ENCODE measurements at regions not wholly inside any gene's neighbourhood (a gene's known extent, or its start where the extent isn't known, plus 50 kb on each side); places are given as distances from the start of the nearest gene placed in this dataset.

DNA sequence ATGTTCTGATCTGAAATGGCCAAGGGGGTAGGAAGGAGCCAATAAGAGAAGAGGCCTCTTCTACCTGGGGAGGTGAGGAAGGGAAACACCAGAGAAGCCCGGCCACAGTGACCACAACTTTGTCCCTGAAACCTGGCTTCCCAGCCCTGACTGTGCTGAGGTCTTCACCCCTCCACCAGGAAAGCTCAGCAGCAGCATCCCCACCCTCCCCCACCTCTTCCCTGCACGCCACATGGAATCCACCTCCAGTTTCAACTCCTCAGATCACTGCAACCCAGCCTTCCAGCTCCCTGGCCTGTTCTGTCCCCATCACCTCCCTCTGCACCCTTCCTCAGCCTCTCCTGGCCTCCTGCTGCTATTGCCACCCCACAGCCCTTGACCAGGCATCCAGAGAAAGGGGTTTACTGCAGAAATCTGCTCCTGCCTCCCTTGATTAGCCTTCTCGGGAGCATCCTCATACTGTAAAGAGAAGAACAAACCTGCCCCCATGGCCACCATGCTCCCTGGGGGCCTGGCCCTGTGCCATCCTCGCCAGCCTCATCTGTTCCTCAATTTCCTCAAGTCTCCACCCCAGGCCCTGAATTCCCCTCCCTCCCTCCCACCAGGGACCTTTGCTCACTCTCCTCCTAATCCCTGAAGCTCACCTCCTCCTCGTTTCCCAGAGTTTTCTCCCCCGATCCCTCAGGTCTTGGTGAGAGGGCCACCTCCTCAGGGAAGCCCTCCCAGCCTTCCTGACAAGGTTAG lies 450.9 kb downstream of the MATN1 start:
- no peak for DNase-seq (ENCODE audit: low read depth in 2 of 2)

- no peak for DNase-seq (ENCODE audit: low read depth in 2 of 2)
Measured at GRCh38 chr1:30271401-30272276, 451.7 kb downstream of the MATN1 start.

DNA sequence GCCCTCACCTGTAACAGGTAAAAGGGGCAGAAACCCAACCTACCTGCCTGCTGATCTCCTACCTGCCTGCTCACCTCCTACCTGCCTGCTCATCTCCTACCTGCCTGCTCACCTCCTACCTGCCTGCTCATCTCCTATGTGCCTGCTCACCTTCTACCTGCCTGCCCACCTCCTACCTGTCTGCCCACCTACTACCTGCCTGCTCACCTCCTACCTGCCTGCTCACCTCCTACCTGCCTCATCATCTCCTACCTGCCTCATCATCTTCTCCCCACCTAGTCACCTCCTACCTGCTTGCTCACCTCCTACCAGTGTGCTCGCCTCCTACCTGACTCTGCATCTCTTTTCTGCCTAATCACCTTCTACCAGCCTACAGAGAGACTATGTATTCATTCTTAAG lies 452.9 kb downstream of the MATN1 start:
- DNase-seq (ENCODE audit: low read depth in 2 of 2): no peak

GRCh38 chr1:30268923-30269666 lies 454.3 kb downstream of the MATN1 start:
- no peak for DNase-seq (ENCODE audit: low read depth in 2 of 2)

DNA sequence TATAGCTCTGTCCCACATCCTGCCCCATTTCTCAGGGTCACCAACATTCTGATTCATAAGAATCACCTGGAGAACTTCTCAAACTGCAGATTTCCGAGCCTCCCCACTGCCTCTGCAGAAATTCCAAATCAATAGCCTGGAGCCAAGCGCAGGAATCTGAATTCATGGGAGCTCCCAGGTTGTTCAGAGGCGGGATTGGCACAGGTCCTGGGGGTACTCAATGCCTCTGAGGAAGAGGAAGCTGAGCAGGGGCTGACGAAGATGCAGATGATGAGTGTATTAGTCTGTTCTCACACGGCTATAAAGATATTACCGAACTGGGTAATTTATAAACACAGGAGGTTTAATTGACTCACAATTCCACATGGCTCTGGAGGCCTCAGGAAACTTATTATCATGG lies 455.5 kb downstream of the MATN1 start:
- DNase-seq (ENCODE audit: low read depth in 2 of 2): no peak

- no peak for DNase-seq (ENCODE audit: low read depth in 2 of 2)
Measured at GRCh38 chr1:30267046-30267445, 456.3 kb downstream of the MATN1 start.

DNA sequence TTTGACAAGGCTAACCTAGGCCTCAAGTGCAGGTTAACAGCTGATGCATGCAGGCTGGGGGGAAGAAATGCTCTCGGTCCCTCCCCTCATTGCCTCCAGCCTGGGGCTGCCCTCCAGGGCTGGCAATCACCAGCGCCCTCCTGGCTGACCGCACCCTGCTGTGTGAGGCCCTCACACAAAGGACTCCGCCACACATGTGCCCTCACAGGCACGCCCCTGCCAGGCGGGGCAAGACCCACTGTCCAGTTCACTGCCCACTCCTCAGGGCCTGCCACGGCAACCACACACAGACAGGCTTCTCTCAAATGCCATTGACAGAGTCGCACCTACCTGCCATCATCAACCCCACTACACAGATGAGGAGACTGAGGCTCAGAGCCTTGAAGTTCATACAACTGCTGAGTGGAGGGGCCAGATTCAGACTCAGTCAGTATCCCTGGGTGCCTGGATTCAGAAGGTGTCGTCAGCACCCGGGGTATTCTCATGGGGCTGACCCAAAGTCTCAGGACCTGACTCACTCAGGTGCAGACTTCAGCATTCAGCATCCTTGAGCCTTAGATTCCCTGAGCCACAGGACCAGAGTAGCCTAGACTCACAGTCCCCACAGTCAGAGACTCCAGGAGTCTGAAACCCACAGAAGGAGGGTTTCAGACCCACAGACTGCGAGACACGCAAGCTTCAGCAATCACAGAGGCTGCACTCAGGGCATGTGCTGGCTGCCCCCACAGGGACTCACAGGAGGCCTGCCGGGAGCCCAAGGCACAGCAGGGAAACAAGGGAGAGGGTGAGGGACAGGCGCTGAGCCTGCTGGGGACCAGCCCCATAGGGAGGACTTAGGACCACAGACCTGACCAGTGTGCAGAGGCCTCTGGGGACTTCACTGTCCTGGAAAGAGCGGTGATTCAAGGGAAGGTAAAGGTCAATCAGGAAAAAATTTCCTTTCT lies 458.0 kb downstream of the MATN1 start:
- no peak for DNase-seq (ENCODE audit: low read depth in 2 of 2)

DNA sequence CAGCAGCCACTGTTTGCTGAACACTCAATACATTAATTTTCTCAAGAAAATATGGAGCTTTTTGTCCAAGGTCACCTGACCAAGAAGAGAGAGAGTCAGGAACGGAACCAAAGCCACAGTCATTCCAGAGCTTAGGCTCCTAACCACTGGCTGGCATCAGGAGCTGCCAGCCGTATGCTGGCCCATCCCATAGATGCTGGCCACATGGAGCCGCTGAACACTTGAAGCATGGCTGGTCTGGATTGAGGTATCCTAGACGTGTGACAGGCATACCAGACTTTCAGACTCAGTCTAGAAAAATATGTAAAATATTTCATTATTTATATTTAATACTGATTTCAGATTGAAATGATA lies 458.7 kb downstream of the MATN1 start:
- DNase-seq (ENCODE audit: low read depth in 2 of 2): no peak

DNA sequence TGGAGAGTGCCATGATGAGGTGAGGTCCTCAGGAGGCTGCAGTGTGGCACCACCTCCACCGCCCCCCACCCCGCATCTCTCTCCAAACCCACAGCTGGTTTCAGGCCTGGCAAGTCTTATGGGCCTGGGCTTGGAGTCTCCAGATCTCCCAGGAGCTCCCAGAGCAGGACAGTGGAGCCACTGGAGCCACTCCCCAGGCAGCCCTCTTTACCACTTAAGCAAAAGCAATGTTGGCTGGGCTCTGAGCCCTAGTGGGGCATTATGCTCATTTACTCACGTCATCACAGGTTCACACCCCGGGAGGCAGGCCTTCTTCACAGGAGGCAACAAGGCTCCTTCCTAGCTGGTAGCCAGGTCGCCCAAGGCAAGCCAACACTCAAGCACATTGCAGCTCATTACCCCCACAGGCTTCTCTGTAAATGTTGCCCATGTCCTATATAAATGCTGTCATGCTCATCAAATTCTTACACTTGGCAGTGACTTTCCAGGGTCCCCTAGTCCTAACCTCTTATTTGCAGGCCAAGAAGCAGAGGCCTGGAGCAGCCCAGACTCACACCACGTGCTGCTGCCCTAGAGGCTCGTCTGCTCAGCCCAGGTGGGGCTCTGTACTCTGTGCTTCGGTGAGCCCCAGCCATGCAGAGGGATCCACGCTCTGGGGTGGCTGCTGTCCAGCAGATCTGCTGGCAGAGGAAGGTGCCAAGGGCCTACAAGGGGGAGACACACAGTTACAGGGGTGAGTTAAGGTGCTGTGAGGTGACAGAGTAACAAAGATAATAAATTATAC lies 459.3 kb downstream of the MATN1 start:
- no peak for DNase-seq (ENCODE audit: low read depth in 2 of 2)

- DNase-seq (ENCODE audit: low read depth in 2 of 2): no peak
Measured at GRCh38 chr1:30263405-30263804, 460.0 kb downstream of the MATN1 start.

DNA sequence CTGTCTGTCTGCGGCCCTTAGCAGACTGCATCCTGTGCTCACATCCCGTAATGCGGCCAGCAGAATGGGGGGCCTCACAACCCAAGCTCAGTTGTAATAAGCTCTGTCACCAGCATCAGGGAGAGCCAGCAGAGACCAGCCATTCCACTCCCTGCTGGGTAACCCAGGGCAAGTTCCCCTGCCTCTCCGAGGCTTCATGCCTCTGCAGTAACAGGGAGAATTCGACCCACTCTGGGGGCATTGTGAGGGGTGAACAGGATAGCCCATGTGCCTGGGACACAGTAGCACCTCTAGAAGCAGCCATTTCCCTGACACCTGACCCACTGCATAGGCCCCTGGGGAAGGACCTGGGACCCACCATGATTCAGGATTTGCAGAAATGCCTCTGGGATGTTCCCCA lies 461.2 kb downstream of the MATN1 start:
- DNase-seq (ENCODE audit: low read depth in 2 of 2): no peak

- DNase-seq (ENCODE audit: low read depth in 2 of 2): no peak
Measured at GRCh38 chr1:30260318-30260717, 463.1 kb downstream of the MATN1 start.

GRCh38 chr1:30259631-30260030 lies 463.8 kb downstream of the MATN1 start:
- DNase-seq (ENCODE audit: low read depth in 2 of 2): no peak

DNA sequence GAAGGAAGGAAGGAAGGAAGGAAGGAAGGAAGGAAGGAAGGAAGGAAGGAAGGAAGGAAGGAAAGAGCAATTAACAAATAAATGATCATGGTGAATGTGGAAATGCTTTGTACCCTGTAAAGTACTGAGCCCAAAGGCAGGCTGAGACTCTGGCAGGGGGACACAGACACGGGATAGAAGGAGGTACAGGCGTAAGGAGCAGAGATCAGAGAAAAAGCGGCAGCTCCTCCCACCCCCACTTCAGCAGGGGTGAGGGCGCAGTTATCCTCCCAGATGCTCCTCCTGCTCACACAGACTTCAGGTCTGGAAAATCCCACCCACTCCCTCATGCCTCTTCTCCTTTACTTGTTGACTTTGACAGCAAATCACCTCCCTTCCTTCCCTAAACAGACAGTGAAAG lies 464.5 kb downstream of the MATN1 start:
- DNase-seq (ENCODE audit: low read depth in 2 of 2): no peak

DNA sequence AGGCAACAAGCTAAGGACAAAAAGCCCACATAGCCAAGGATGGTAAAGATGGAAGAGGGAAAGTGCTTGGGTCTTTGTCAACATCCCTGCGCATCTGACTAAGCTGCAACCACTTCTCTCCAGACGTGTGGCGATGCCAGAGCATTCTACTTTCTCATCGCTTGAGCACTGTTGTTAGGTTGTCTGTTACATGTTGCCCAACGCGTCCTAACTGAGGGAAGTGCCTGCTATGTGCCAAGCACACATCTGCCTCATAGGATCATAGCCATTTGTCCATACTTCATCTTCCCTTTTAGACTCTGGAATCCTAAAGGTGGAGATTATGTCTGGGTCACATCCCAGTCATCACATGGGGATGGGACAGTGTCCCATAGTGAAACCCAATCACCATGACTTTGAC lies 464.9 kb downstream of the MATN1 start:
- no peak for DNase-seq (ENCODE audit: low read depth in 2 of 2)

GRCh38 chr1:30257742-30258380 lies 465.5 kb downstream of the MATN1 start:
- no peak for DNase-seq (ENCODE audit: low read depth in 2 of 2)

DNA sequence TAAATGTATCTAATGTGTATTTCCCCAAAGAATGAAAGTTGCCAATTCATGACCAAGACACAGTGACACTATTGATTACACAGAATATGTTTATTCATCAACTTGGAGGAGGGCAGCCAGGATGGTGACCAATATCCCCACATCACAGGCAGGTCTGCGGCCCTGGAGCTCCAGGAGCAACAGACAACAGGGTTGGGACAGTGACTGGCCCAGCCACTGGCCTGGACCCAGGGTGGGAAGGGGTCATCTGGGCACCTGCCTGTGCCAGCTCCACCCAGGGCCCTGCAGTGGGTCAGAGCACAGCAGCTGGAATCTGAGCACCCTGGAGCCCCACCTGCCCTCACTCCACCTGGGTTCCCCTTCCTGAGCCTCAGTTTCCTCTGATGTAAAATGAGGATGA lies 466.1 kb downstream of the MATN1 start:
- no peak for DNase-seq (ENCODE audit: low read depth in 2 of 2)

GRCh38 chr1:30256911-30257310 lies 466.5 kb downstream of the MATN1 start:
- no peak for DNase-seq (ENCODE audit: low read depth in 2 of 2)

DNA sequence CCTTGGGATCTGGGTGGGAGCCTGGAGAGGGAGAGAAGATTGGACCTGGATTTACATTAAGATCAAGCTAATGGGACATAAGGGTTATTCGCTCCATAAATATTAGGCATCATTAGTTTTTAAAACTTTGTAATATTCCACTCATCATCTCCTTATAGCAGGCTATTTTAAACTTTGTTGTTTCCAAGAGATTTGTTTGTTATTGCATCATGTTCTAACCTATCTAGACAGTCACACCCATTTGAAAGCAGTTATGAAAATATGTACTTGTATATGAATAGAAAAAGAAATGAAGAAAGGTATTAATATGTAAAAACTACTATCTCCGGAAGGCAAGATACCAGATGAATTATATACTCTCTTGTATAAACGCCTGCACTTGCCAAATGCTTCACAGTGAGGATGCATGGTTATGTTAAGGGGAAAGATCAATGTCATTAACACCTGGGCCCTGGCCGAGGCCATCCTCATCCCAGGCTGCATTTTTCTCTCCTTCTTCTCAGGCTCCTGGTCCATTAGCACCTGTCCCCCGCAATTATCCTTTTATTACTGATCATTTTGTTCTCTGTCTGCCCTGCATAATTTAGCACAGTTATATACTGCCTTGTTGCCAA lies 468.2 kb downstream of the MATN1 start:
- no peak for DNase-seq (ENCODE audit: low read depth in 2 of 2)

All from lung microvascular endothelial cell (primary cell).